Tongue (tissue), 1 donor: ENCODE measurements at regions not wholly inside any gene's neighbourhood (a gene's known extent, or its start where the extent isn't known, plus 50 kb on each side); places are given as distances from the start of the nearest gene placed in this dataset.
A peak's percentile ranks its signal among the peaks of the same experiment; 100 is the strongest.

Experiments used
- DNase-seq: peaks from one replicate; pipeline ENCODE4 v3.0.0-alpha.2; 2015

DNA sequence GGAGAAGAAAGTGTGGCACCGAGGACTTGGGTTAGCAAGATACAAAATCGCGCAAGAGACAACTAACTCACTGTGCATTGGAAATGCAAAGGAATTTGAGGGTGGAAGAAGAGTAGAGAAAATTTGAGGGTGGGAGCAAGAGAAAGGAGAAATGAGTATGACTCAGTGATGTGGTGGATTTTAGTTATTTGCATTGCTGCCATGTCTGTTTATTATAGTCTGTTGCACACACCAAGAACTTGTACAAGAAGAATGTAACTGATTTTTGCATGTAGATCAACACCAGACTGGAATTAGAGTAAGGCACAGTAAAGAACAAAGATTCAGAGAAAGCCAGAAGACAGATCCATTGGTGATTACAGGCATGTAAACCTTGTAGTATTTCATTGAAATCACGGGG lies 71.6 kb upstream of the SMIM36 start:
- no peak for DNase-seq

GRCh38 chr17:55580596-55581133 lies 69.4 kb upstream of the SMIM36 start:
- no peak for DNase-seq

GRCh38 chr17:55577687-55578086 lies 66.4 kb upstream of the SMIM36 start:
- no peak for DNase-seq

GRCh38 chr17:55576996-55577586 lies 65.8 kb upstream of the SMIM36 start:
- DNase-seq, result peak; percentile 69

GRCh38 chr17:55576237-55576995 lies 65.2 kb upstream of the SMIM36 start:
- DNase-seq, result peak; percentile 51

- no peak for DNase-seq
These were observed 63.9 kb upstream of the SMIM36 start for GRCh38 chr17:55575058-55575636.

- DNase-seq, result no peak
These were observed 61.3 kb upstream of the SMIM36 start for GRCh38 chr17:55572599-55572998.

- DNase-seq, result no peak
These were observed 60.9 kb upstream of the SMIM36 start for GRCh38 chr17:55572139-55572538.

DNA sequence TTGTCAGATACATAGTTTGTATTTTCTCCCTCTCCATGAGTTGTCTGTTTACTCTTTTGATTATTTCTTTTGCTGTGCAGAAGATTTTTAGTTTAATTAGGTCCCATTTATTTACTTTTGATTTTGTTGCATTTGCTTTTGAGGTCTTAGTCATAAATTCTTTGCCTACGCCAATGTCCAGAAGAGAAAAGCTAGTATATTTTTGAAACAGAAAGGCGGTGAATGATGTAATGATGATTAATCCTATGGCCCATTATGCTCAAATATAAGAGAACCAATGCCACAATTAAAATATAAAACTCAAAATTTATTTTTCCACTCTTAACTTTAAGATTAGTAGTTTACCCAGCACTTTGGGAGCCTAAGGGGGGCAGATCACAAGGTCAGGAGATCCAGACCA lies 59.8 kb upstream of the SMIM36 start:
- DNase-seq, result no peak

GRCh38 chr17:55570391-55570790 lies 59.1 kb upstream of the SMIM36 start:
- DNase-seq, result peak; percentile 24

DNA sequence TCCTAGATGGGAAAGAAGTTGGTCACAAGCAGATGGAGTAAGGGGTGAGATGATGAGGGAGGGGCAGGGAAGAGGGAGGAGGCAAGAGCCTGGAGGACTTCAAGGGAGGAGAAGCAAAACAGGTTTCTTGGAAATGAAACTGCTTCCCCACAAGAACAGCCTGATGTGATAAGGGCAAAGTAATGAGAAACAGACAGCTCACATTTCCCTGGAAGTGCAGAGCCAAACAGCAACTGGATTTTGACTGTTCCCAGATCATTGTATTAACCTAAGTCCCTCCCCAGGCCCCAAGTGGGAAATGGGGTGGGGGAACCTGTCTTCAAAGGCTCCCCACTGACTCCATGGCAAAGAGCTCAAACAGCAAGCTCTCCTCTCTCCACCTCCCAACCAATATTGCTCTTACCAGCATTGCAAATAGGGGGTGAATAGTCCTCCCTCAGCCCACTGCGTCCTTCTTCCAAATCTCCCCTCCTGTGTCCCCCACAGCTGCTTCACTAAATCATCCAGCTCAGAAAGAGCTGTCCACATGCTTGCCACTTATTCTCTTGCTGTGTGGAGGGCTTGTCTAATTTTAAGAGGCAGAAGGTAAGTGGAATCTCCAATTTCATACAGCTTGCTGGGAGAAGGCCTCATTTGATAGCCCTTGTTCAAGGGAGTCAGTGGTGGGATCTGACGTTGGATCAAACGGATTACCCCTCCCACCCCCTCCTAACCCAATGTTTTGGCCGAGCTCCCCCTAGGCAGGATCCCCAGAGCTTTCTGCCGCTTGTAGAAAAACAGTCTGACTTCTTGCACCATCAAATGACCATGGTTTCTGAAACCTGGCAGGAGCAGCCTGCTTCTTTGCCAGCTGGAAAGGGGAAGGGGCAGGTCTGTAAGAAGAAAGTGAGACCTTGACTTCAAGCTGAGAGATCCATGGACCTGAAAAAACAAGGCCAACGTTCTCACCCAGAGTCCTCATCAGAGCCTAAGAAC lies 56.3 kb upstream of the SMIM36 start:
- DNase-seq, result peak; percentile 90

- DNase-seq, result no peak
These were observed 52.8 kb upstream of the SMIM36 start for GRCh38 chr17:55564081-55564480.

DNA sequence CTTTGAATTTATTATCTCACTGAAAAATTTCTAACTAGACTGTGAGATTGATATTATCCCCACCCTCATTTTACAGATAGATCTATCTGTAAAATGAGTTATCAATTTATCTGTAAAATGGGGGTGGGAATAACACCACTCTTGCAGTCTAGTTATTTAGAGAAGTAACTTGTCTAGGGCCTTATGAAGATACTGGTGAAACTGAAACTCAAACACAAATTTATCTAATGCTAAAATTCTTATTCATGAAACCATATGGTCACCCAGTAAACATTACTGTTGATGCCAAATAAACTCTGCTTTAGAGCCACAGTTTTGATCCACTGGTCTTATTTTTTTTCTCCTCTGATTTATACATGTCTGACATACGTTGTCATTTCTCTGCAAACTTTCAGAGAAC lies 52.1 kb upstream of the SMIM36 start:
- no peak for DNase-seq

GRCh38 chr17:55561973-55562495 lies 50.8 kb upstream of the SMIM36 start:
- no peak for DNase-seq

DNA sequence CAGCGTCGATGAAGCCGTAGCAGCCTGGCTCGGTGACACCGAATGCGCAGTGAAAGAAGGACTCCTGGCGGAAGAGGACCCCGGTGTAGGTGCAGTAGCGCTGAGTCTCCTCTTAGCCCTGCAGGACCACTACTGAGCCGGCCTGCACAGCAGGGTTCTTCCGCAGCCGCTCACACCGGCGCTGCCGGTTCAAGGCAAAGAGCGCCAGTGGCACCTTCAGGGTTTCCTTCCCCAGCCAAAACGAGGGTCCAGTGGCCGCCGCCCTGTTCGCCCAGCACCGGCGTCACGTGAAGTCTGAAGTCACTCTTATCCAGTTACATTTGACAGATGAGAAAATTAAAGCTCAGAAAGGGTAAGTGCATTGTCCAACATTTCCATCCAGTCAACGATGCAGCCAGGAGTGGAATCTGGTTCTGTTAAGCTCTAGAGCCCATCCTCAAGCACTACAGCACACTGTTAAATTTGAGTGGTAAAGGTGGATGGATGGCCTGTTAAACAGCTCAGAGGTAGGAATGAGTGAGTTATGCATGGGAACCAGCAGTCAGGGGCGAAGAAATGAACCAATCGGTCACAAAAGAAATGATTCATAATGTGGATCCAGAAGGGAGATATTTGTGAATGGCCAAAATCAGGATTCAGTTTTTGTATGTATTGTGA lies 50.2 kb upstream of the SMIM36 start:
- no peak for DNase-seq
